Body of pancreas (tissue), 4 donors: ENCODE measurements at regions not wholly inside any gene's neighbourhood (a gene's known extent, or its start where the extent isn't known, plus 50 kb on each side); places are given as distances from the start of the nearest gene placed in this dataset.

ENCODE experiments used
- ATAC-seq: fragments of 150-250 bp; one replicate; pipeline ENCODE4 v1.9.1; 2016
- DNase-seq, 4 donors: peaks; one replicate each; pipeline ENCODE4 v3.0.0-alpha.2; 2019
- H3K27ac ChIP-seq, 4 donors: fragments of 200-600 bp; sonication (generic); 1 replicate in 3 of 4; 2 replicates in 1 of 4; pipeline versions ENCODE4 v1.5.1 to v1.6.1; 2016 to 2019; ENCODE audit warnings: mild to moderate bottlenecking in 1 of 4, mixed read lengths in 1 of 4, moderate library complexity in 1 of 4
- H3K27me3 ChIP-seq, 2 donors: fragments of 200-600 bp; sonication (generic); one replicate each; pipeline ENCODE4 v1.6.0; 2016; ENCODE audit warnings: mild to moderate bottlenecking in 1 of 2
- H3K36me3 ChIP-seq, 2 donors: fragments of 200-600 bp; sonication (generic); replicated peaks in 1 of 2; 2 replicates each; pipeline ENCODE4 v1.5.1; 2016; ENCODE audit warnings: low read depth in 2 of 2; ENCODE audit not compliant: insufficient read depth in 1 of 2
- H3K4me1 ChIP-seq: fragments of 200-600 bp; sonication (generic); one replicate; pipeline ENCODE4 v1.6.0; 2016
- H3K4me3 ChIP-seq, 2 donors: fragments of 200-600 bp; sonication (generic); 1 replicate in 1 of 2; 2 replicates in 1 of 2; pipeline ENCODE4 v1.5.1; 2016 to 2019
- H3K9me3 ChIP-seq, 3 donors: fragments of 200-600 bp; sonication (generic); 1 replicate in 2 of 3; 2 replicates in 1 of 3; pipeline ENCODE4 v1.5.1; 2016
- POLR2A ChIP-seq, 3 donors: fragments of 450-650 bp; IDR thresholded peaks; one replicate each; pipeline ENCODE4 v1.6.1; 2016; ENCODE audit warnings: antibody characterized with exemption in 3 of 3, mild to moderate bottlenecking in 2 of 3
- WGBS, 2 donors: methylation state at CpG; one replicate each; pipeline ENCODE4 v1.1.5; 2017; 5-methylcytosine and 5-hydroxymethylcytosine counted together
- intact Hi-C: fragments of 100-400 bp; cut with DNase I; formaldehyde crosslinking; loops from one replicate; pipeline ENCODE4 v1.15.1; 2023
- TF ChIP-seq, protein P1 (sequence below), 7 experiments: fragments of 450-650 bp in 4 of 7; fragments of 200-600 bp in 3 of 7; sonication (generic) in 3 of 7; IDR thresholded peaks; one replicate each; pipeline ENCODE4 v1.5.1; 2016 to 2019; ENCODE audit warnings: antibody characterized with exemption in 7 of 7

DNA sequence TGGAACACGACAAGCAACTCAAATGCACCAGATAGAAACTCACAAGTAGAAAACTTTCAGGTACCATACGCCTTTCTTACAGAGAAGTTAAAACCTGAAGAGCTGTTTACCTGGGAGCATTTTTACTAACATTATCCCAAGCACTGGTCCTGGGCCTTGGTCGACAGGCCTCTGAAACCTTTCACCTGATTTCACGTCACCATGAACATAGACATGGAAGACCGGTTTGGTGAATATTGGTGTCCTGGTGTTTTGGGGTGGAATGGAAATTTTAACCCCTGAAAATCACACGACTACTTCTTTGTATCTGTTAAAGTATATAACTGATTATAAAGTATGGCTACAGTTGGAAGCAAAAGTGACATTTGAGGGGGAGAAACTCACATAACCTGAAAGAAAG is 176.6 kb upstream of the ARGLU1 start:
- DNase-seq (no peak), ATAC-seq (no peak)
- H3K27ac ChIP-seq, result no peak overlapping the region
- intact Hi-C loops, result no loop called here
- 76 to 89% methylated on average over 6 of the region's 6 CpGs for WGBS, 2 donors
- H3K36me3 ChIP-seq, result no peaks in the 10 kb centered on the region
- no peaks in the 10 kb centered on the region for H3K27me3 ChIP-seq
- no peak overlapping the region for H3K4me3 ChIP-seq
- no peaks in the 10 kb centered on the region for H3K4me1 ChIP-seq
- TF ChIP-seq, protein P1, sequence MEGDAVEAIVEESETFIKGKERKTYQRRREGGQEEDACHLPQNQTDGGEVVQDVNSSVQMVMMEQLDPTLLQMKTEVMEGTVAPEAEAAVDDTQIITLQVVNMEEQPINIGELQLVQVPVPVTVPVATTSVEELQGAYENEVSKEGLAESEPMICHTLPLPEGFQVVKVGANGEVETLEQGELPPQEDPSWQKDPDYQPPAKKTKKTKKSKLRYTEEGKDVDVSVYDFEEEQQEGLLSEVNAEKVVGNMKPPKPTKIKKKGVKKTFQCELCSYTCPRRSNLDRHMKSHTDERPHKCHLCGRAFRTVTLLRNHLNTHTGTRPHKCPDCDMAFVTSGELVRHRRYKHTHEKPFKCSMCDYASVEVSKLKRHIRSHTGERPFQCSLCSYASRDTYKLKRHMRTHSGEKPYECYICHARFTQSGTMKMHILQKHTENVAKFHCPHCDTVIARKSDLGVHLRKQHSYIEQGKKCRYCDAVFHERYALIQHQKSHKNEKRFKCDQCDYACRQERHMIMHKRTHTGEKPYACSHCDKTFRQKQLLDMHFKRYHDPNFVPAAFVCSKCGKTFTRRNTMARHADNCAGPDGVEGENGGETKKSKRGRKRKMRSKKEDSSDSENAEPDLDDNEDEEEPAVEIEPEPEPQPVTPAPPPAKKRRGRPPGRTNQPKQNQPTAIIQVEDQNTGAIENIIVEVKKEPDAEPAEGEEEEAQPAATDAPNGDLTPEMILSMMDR (IDR thresholded peaks at IDR 0.05), result no peak
- TF ChIP-seq POLR2A (IDR thresholded peaks at IDR 0.05), result no peak
- H3K9me3 ChIP-seq, result no peaks in the 10 kb centered on the region

DNA sequence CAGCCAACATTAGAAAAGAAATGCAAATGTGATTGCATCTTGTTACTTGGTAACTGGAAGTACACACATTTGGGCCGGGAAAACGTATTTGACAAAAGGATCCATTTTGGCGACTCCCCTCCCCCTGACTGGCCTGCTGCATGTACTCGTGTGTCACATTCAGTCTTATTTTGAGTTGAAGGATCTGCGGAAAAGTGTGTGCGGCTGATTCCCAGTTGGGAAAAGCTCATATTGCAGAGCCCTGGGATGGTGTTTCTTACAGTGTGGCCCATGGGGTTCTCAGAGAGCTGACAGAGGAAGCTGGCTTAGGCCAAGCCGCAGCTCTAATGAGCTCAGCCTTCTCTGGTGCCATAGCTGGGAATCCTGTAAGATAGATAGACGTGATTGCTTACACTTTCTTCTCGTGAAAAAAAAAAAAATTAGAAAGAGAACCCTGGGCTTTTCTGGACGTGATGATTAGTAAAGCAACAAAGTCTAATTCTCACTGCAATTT is 170.3 kb upstream of the ARGLU1 start:
- ATAC-seq (no peak), DNase-seq (no peak)
- no peaks in the 10 kb centered on the region for H3K27me3 ChIP-seq
- no peak overlapping the region for H3K27ac ChIP-seq
- H3K9me3 ChIP-seq, result no peaks in the 10 kb centered on the region
- no peak overlapping the region for H3K4me3 ChIP-seq
- intact Hi-C loops, result no loop called here
- TF ChIP-seq, protein P1 (IDR thresholded peaks at IDR 0.05), result no peak
- TF ChIP-seq POLR2A (IDR thresholded peaks at IDR 0.05), result no peak
- 70 to 81% methylated on average over 10 of the region's 10 CpGs for WGBS, 2 donors
- no peaks in the 10 kb centered on the region for H3K4me1 ChIP-seq
- H3K36me3 ChIP-seq, result no peaks in the 10 kb centered on the region

DNA sequence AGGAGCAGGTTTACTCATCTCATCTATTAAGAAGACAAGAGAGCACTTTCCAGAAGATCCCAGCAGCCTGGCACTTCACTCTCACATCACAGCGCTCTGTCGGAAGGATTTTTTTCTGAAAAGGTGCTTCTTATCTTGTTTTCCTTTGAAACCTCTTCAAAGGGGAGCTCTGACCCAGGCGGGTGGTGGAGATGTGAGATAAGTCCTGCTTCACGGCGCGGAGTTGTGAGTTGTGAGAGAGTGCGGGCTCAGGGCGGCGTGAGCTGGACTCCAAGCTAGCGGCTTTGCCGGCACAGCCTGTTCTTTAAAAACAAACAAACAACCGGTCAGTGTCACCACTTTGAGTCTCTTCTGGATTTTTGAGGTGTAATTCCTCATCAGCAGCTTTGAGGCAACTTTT is 169.0 kb upstream of the ARGLU1 start:
- Histone ChIP-seq H3K36me3 (no peaks in the 10 kb centered on the region), H3K9me3 (no peaks in the 10 kb centered on the region), H3K4me1 (no peaks in the 10 kb centered on the region), H3K27me3 (no peaks in the 10 kb centered on the region), H3K4me3 (no peak overlapping the region), H3K27ac (no peak overlapping the region)
- no peak for ATAC-seq
- no peak for DNase-seq
- TF ChIP-seq, protein P1 (IDR thresholded peaks at IDR 0.05), result no peak
- no peak for TF ChIP-seq POLR2A (IDR thresholded peaks at IDR 0.05)
- WGBS, 2 donors, result 54 to 69% methylated on average over 12 of the region's 12 CpGs
- intact Hi-C loops, result no loop called here

- Histone ChIP-seq H3K27ac (no peak overlapping the region), H3K27me3 (no peaks in the 10 kb centered on the region), H3K4me3 (no peak overlapping the region), H3K4me1 (no peaks in the 10 kb centered on the region), H3K9me3 (no peaks in the 10 kb centered on the region), H3K36me3 (no peaks in the 10 kb centered on the region)
- no peak for TF ChIP-seq POLR2A (IDR thresholded peaks at IDR 0.05)
- TF ChIP-seq, protein P1 (IDR thresholded peaks at IDR 0.05), result no peak
- 75 to 79% methylated on average over 6 of the region's 6 CpGs for WGBS, 2 donors
- ATAC-seq (no peak), DNase-seq (no peak)
- intact Hi-C loops, result no loop called here
Observed at GRCh38 chr13:106734198-106734597, 166.3 kb upstream of the ARGLU1 start.

- Histone ChIP-seq H3K27me3 (no peaks in the 10 kb centered on the region), H3K4me3 (no peak overlapping the region), H3K9me3 (no peaks in the 10 kb centered on the region), H3K27ac (no peak overlapping the region), H3K36me3 (no peaks in the 10 kb centered on the region), H3K4me1 (no peaks in the 10 kb centered on the region)
- TF ChIP-seq POLR2A (IDR thresholded peaks at IDR 0.05), result no peak
- TF ChIP-seq, protein P1 (IDR thresholded peaks at IDR 0.05), result no peak
- intact Hi-C loops, result no loop called here
- ATAC-seq (no peak), DNase-seq (no peak)
- 44% methylated on average over 6 of the region's 6 CpGs for WGBS, 2 donors
Observed at GRCh38 chr13:106723036-106723435, 155.1 kb upstream of the ARGLU1 start.
